ENCODE measurements at regions not wholly inside any gene's neighbourhood (a gene's known extent, or its start where the extent isn't known, plus 50 kb on each side); places are given as distances from the start of the nearest gene placed in this dataset.

DNA sequence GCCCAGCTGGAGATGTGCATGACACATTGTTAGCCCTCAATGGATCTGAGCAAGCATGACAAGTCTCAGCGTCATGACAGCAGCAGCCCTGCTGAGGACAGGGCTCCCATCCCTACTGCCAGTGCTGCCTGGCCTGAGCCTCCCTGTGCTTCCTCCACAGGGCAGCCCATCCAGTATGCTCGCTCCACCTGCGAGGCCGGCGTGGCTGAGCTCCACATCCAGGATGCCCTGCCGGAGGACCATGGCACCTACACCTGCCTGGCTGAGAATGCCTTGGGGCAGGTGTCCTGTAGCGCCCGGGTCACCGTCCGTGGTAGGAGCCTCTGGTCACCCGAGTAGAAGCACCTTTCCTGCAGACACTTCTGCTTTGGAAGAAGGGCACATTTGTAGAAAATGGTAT, 85.8 kb upstream of the OSBPL11 start:
- TF ChIP-seq CTCF (conservative IDR thresholded peaks at IDR 0.05; ENCODE audit: low read depth, low read length): no peak
- TF ChIP-seq EZH2 (IDR thresholded peaks at IDR 0.05; ENCODE audit: borderline replicate concordance, low read depth, low read length, poor library complexity, severe bottlenecking): no peak

Data from A673 (cell line).